Esophagus muscularis mucosa (tissue), 4 donors: ENCODE measurements at regions not wholly inside any gene's neighbourhood (a gene's known extent, or its start where the extent isn't known, plus 50 kb on each side); places are given as distances from the start of the nearest gene placed in this dataset.

ENCODE experiments used
- DNase-seq: peaks from one replicate; pipeline ENCODE4 v3.0.0-alpha.2; 2017; ENCODE audit errors: extremely low spot score
- H3K27ac ChIP-seq, 4 donors: fragments of 200-600 bp; sonication (generic); replicated peaks in 1 of 4; 1 replicate in 3 of 4; 2 replicates in 1 of 4; pipeline ENCODE4 v1.5.1; 2016 to 2019; ENCODE audit warnings: mild to moderate bottlenecking in 1 of 4
- H3K27me3 ChIP-seq, 4 donors: fragments of 200-600 bp; sonication (generic); one replicate each; pipeline versions ENCODE4 v1.5.1 to v1.6.0; 2016 to 2019
- H3K36me3 ChIP-seq, 4 donors: fragments of 200-600 bp; sonication (generic); one replicate each; pipeline ENCODE4 v1.5.1; 2016 to 2019
- H3K4me1 ChIP-seq, 4 donors: fragments of 200-600 bp; sonication (generic); one replicate each; pipeline ENCODE4 v1.5.1; 2016 to 2019
- H3K4me3 ChIP-seq, 4 donors: fragments of 200-600 bp; sonication (generic); 1 replicate in 2 of 4; 2 replicates in 2 of 4; pipeline ENCODE4 v1.5.1; 2016 to 2019; ENCODE audit warnings: mild to moderate bottlenecking in 4 of 4, moderate library complexity in 1 of 4
- H3K9me3 ChIP-seq, 4 donors: fragments of 200-600 bp; sonication (generic); 1 replicate in 3 of 4; 2 replicates in 1 of 4; pipeline ENCODE4 v1.5.1; 2016 to 2019
- EP300 ChIP-seq: sonication (generic); formaldehyde crosslinking; IDR thresholded peaks from one replicate; pipeline ENCODE4 v1.6.1; 2017; ENCODE audit warnings: antibody characterized with exemption
- POLR2A ChIP-seq: fragments of 450-650 bp; IDR thresholded peaks from one replicate; pipeline ENCODE4 v1.6.1; 2017; ENCODE audit warnings: antibody characterized with exemption, moderate library complexity, mild to moderate bottlenecking, low read depth
- POLR2AphosphoS5 ChIP-seq, 2 donors: sonication (generic); formaldehyde crosslinking; IDR thresholded peaks; one replicate each; pipeline ENCODE4 v1.6.1; 2017; ENCODE audit warnings: antibody characterized with exemption in 2 of 2
- WGBS: methylation state at CpG from one replicate; pipeline ENCODE4 v1.1.5; 2018; 5-methylcytosine and 5-hydroxymethylcytosine counted together
- intact Hi-C: fragments of 100-400 bp; cut with DNase I; formaldehyde crosslinking; loops from one replicate; pipeline ENCODE4 v1.15.1; 2023
- TF ChIP-seq, protein P1 (sequence below), 3 experiments: fragments of 200-600 bp in 2 of 3; fragments of 450-650 bp in 1 of 3; sonication (generic) in 2 of 3; IDR thresholded peaks; one replicate each; pipeline ENCODE4 v1.5.1; 2017 to 2019; ENCODE audit warnings: antibody characterized with exemption in 3 of 3, mild to moderate bottlenecking in 2 of 3, moderate library complexity in 1 of 3

DNA sequence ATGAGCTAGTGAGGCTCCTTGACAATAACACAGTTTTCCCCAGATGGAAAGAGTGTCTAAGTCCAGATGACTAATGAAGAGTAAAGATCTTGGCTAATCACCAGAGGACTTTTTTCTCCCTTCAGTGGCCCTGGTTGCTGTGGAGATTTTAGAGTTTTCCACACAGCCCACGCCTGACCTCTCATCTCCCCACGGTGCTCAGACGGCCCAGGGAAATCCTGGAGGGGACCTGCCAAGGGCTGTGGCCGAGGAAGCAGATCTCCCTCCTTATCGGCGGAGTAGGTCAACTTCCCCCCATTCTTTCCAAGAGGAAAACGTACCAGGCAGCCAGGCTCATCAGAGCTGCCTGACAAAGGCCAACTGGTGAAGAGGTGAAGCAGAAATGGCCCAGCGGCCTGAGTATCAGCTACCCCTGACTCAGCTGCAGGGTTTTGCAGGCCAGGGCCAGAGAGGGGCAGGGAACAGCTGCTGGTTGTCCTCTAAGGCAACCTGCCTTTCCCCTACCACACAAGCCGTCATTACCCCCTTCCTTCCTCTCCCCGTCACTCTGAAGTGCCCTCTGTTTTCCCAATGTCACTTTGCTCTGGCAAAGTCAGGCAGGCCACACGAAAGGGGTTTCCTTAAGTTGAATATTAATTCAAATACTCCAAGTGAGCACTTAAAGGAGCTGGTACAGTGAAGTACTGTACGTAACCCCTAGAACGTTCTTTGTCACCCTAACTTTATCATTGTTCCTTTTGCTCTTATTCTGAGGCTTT lies 140.2 kb upstream of the ADAMTS18 start:
- Histone ChIP-seq H3K36me3 (no peaks in the 10 kb centered on the region), H3K4me3 (no peak overlapping the region), H3K9me3 (peaks cover 0 to 4% (median 0%) of the 10 kb centered on the region in 4 donors), H3K27ac (no peak overlapping the region), H3K4me1 (peaks cover 0 to 6% (median 4%) of the 10 kb centered on the region in 4 donors), H3K27me3 (peaks cover 0 to 13% (median 0%) of the 10 kb centered on the region in 4 donors)
- 52% methylated on average over 10 of the region's 13 CpGs for WGBS
- intact Hi-C loops: no loop called here
- DNase-seq: no peak
- TF ChIP-seq EP300: no peak
- peak; percentile 28 to 40 for TF ChIP-seq POLR2AphosphoS5 (IDR thresholded peaks at IDR 0.05)

DNA sequence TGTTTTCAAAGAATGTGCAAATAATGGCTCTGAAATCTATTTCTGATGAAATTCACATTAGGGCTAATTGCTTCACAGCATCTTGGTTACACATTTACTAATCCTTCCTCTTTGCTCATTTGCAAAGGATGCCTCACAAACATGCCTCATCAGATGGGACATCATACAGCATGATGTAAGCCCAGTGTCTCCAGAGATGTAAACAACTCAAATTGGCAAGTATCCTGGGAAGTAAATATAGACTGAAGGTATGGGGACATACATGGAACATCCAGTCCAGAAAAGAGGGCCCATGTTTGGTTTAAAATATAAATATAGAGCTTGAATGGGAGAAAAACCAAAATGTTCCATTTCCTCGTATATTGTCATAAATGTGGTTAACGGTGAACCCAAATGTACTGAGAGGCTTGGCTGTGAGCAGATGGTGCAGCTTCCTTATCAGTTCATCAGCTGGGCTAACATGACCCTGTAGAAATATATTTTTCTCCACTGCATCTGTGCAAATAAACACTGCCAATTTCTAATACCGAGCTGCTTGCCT lies 142.9 kb upstream of the NUDT7 start:
- peaks cover 0 to 4% (median 0%) of the 10 kb centered on the region in 4 donors for H3K9me3 ChIP-seq
- WGBS: 44% methylated on average over 3 of the region's 3 CpGs
- no peaks in the 10 kb centered on the region for H3K27me3 ChIP-seq
- no peak overlapping the region for H3K4me3 ChIP-seq
- no peak for DNase-seq
- TF ChIP-seq POLR2AphosphoS5 (IDR thresholded peaks at IDR 0.05) (no peak), EP300 (no peak), POLR2A (no peak)
- TF ChIP-seq, protein P1, sequence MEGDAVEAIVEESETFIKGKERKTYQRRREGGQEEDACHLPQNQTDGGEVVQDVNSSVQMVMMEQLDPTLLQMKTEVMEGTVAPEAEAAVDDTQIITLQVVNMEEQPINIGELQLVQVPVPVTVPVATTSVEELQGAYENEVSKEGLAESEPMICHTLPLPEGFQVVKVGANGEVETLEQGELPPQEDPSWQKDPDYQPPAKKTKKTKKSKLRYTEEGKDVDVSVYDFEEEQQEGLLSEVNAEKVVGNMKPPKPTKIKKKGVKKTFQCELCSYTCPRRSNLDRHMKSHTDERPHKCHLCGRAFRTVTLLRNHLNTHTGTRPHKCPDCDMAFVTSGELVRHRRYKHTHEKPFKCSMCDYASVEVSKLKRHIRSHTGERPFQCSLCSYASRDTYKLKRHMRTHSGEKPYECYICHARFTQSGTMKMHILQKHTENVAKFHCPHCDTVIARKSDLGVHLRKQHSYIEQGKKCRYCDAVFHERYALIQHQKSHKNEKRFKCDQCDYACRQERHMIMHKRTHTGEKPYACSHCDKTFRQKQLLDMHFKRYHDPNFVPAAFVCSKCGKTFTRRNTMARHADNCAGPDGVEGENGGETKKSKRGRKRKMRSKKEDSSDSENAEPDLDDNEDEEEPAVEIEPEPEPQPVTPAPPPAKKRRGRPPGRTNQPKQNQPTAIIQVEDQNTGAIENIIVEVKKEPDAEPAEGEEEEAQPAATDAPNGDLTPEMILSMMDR (IDR thresholded peaks at IDR 0.05): no peak
- H3K27ac ChIP-seq: no peak overlapping the region
- H3K4me1 ChIP-seq: peaks cover 0 to 6% (median 4%) of the 10 kb centered on the region in 4 donors
- intact Hi-C loops: no loop called here
- H3K36me3 ChIP-seq: no peaks in the 10 kb centered on the region

DNA sequence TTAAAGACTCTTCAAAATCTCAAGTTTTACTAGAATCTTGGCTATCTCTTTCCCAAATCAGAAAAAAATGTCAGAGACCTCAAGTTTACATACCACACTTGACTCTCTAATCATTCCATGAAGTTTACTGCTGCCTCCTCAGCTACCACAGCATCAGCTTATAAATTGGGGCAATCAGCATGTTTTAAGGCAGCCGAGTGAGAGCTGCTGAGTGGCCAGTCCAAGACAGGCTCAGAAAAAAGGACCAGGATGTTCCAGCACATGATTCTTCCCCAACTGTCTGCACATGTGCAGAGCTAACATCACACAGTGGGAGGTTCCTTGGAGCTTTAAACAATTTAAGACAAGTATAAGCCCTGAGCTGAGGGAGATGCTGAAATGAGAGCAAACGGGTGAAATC lies 140.6 kb upstream of the NUDT7 start:
- peaks cover 0 to 4% (median 0%) of the 10 kb centered on the region in 4 donors for H3K27me3 ChIP-seq
- intact Hi-C loops: loop anchor here (2.0 kb wide), 1 partner anchor 345 kb away; no protein-coding TSS in a partner anchor
- no peak overlapping the region for H3K27ac ChIP-seq
- WGBS: 86% methylated on average over 2 of the region's 2 CpGs
- H3K4me1 ChIP-seq: no peaks in the 10 kb centered on the region
- no peaks in the 10 kb centered on the region for H3K36me3 ChIP-seq
- DNase-seq: no peak
- H3K4me3 ChIP-seq: no peak overlapping the region
- TF ChIP-seq POLR2A (no peak), EP300 (no peak)
- TF ChIP-seq, protein P1 (IDR thresholded peaks at IDR 0.05): no peak
- H3K9me3 ChIP-seq: peaks cover 0 to 4% (median 0%) of the 10 kb centered on the region in 4 donors

DNA sequence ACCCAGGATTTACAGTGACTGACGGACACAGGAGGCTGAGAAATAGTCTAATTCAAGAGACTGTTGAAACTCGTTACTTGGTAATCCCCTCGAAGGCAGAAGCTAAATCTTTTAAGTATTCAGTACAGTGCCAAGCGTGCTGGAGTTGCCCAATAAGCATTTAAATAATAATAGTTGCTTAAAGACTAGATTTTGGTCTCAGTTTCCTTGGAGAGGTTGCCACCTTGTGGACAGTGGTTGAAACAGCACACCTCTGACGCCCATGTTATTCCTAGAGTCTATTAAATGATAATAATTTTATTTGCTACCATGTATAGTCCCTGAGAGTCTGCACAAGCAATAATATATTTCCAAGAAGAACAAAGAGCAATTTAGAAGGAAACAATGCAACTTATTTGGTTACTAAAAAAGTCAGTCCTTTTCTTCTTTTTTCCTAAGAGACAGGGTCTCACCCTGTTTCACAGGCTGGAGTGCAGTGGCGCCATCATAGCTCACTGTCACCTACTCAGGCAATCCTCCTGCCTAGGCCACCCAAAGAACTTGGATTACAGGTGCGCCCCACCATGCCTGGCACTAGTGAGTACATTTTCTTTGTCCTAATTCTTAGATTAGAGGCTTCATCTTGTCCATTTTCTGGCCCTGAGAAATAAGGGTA lies 138.0 kb upstream of the NUDT7 start:
- Histone ChIP-seq H3K27me3 (peaks cover 0 to 27% (median 0%) of the 10 kb centered on the region in 4 donors), H3K4me1 (no peaks in the 10 kb centered on the region), H3K36me3 (no peaks in the 10 kb centered on the region), H3K4me3 (no peak overlapping the region), H3K9me3 (no peaks in the 10 kb centered on the region), H3K27ac (no peak overlapping the region)
- WGBS: 39% methylated on average over 7 of the region's 7 CpGs
- no peak for DNase-seq
- intact Hi-C loops: no loop called here
- TF ChIP-seq, protein P1 (IDR thresholded peaks at IDR 0.05): peak; percentile 68 to 85 (median 76)
- TF ChIP-seq EP300: no peak
